Prostate gland (tissue), 2 donors: ENCODE measurements at regions not wholly inside any gene's neighbourhood (a gene's known extent, or its start where the extent isn't known, plus 50 kb on each side); places are given as distances from the start of the nearest gene placed in this dataset.

Experiments used
- DNase-seq: peaks from one replicate; pipeline ENCODE4 v3.0.0-alpha.2; 2019; ENCODE audit warnings: low spot score
- H3K27ac ChIP-seq, 2 donors: fragments of 200-600 bp; sonication (generic); 2 replicates each; pipeline ENCODE4 v1.5.1; 2017 to 2019
- H3K27me3 ChIP-seq: fragments of 200-600 bp; sonication (generic); replicated peaks from 2 replicates; pipeline ENCODE4 v1.5.1; 2019; ENCODE audit not compliant: insufficient read depth
- H3K36me3 ChIP-seq, 2 donors: fragments of 200-600 bp; sonication (generic); 1 replicate in 1 of 2; 2 replicates in 1 of 2; pipeline versions ENCODE4 v1.5.1 to v1.8.1; 2017 to 2019
- H3K4me1 ChIP-seq: fragments of 200-600 bp; sonication (generic); replicated peaks from 2 replicates; pipeline ENCODE4 v1.5.1; 2019
- H3K4me3 ChIP-seq, 2 donors: fragments of 200-600 bp; sonication (generic); 2 replicates each; pipeline ENCODE4 v1.5.1; 2017 to 2019
- H3K9me3 ChIP-seq: fragments of 200-600 bp; sonication (generic); 2 replicates; pipeline ENCODE4 v1.5.1; 2017
- CTCF ChIP-seq, 4 experiments: fragments of 200-600 bp in 2 of 4; fragments of 450-650 bp in 2 of 4; sonication (generic) in 2 of 4; IDR thresholded peaks; 1 replicate in 3 of 4; 2 replicates in 1 of 4; pipeline ENCODE4 v1.5.1; 2016 to 2019; ENCODE audit warnings: antibody characterized with exemption in 4 of 4, mild to moderate bottlenecking in 2 of 4, moderate library complexity in 2 of 4
- POLR2A ChIP-seq: fragments of 450-650 bp; IDR thresholded peaks from one replicate; pipeline ENCODE4 v1.6.1; 2016; ENCODE audit warnings: antibody characterized with exemption, mild to moderate bottlenecking
- POLR2AphosphoS5 ChIP-seq: sonication (generic); formaldehyde crosslinking; IDR thresholded peaks from one replicate; pipeline ENCODE4 v1.6.1; 2017; ENCODE audit warnings: antibody characterized with exemption
- WGBS: methylation state at CpG from one replicate; pipeline ENCODE4 v1.1.5; 2018; 5-methylcytosine and 5-hydroxymethylcytosine counted together
- intact Hi-C: fragments of 100-400 bp; cut with DNase I; formaldehyde crosslinking; loops from one replicate; pipeline ENCODE4 v1.14.2; 2022

- TF ChIP-seq POLR2A (no peak), CTCF (IDR thresholded peaks at IDR 0.05) (no peak), POLR2AphosphoS5 (no peak)
- intact Hi-C loops, result no loop called here
Measured at GRCh38 chr18:1581581-1581980, 676.9 kb downstream of the ADCYAP1 start.

GRCh38 chr18:1585881-1586488 is 681.3 kb downstream of the ADCYAP1 start:
- no peaks in the 10 kb centered on the region for H3K27me3 ChIP-seq
- 6% methylated on average over 7 of the region's 7 CpGs for WGBS
- no peak overlapping the region for H3K27ac ChIP-seq
- peak in 3 of 4 experiments; percentile 25 to 54 (median 32) for TF ChIP-seq CTCF (IDR thresholded peaks at IDR 0.05)
- TF ChIP-seq POLR2AphosphoS5, result no peak
- H3K36me3 ChIP-seq, result no peaks in the 10 kb centered on the region
- no peak overlapping the region for H3K4me3 ChIP-seq
- H3K9me3 ChIP-seq, result no peaks in the 10 kb centered on the region
- no peaks in the 10 kb centered on the region for H3K4me1 ChIP-seq
- intact Hi-C loops, result loop anchor here (5.0 kb wide), 1 partner anchor 956 kb away; no protein-coding TSS in a partner anchor
- no peak for DNase-seq

More at GRCh38 chr18:1581581-1581980, 676.9 kb downstream of the ADCYAP1 start:
- WGBS, result 50% methylated on average over 1 of the region's 1 CpG
- no peaks in the 10 kb centered on the region for H3K27me3 ChIP-seq
- no peaks in the 10 kb centered on the region for H3K36me3 ChIP-seq
- no peak overlapping the region for H3K4me3 ChIP-seq
- no peaks in the 10 kb centered on the region for H3K4me1 ChIP-seq
- DNase-seq, result no peak
- H3K9me3 ChIP-seq, result no peaks in the 10 kb centered on the region
- H3K27ac ChIP-seq, result no peak overlapping the region

GRCh38 chr18:1593091-1593490 is 688.4 kb downstream of the ADCYAP1 start:
- no peak for DNase-seq
- no peaks in the 10 kb centered on the region for H3K4me1 ChIP-seq
- WGBS, result 78% methylated on average over 3 of the region's 3 CpGs
- no peak overlapping the region for H3K4me3 ChIP-seq
- intact Hi-C loops, result no loop called here
- H3K9me3 ChIP-seq, result no peaks in the 10 kb centered on the region
- H3K27ac ChIP-seq, result no peak overlapping the region
- no peaks in the 10 kb centered on the region for H3K27me3 ChIP-seq
- TF ChIP-seq POLR2AphosphoS5, result no peak
- TF ChIP-seq POLR2A, result no peak
- no peak for TF ChIP-seq CTCF (IDR thresholded peaks at IDR 0.05)
- H3K36me3 ChIP-seq, result no peaks in the 10 kb centered on the region

- no peaks in the 10 kb centered on the region for H3K27me3 ChIP-seq
- TF ChIP-seq POLR2A, result no peak
- TF ChIP-seq POLR2AphosphoS5, result no peak
- no peak for TF ChIP-seq CTCF (IDR thresholded peaks at IDR 0.05)
- no peak for DNase-seq
- intact Hi-C loops, result no loop called here
- H3K27ac ChIP-seq, result no peak overlapping the region
- H3K9me3 ChIP-seq, result no peaks in the 10 kb centered on the region
- H3K36me3 ChIP-seq, result no peaks in the 10 kb centered on the region
- no peaks in the 10 kb centered on the region for H3K4me1 ChIP-seq
- no peak overlapping the region for H3K4me3 ChIP-seq
- WGBS, result 17% methylated on average over 1 of the region's 1 CpG
Measured at GRCh38 chr18:1595195-1595594, 690.5 kb downstream of the ADCYAP1 start.

GRCh38 chr18:1599196-1599595 is 694.5 kb downstream of the ADCYAP1 start:
- Histone ChIP-seq H3K4me3 (no peak overlapping the region), H3K9me3 (no peaks in the 10 kb centered on the region), H3K4me1 (no peaks in the 10 kb centered on the region), H3K27me3 (no peaks in the 10 kb centered on the region), H3K36me3 (no peaks in the 10 kb centered on the region), H3K27ac (no peak overlapping the region)
- intact Hi-C loops, result no loop called here
- TF ChIP-seq POLR2AphosphoS5 (no peak), CTCF (IDR thresholded peaks at IDR 0.05) (no peak), POLR2A (no peak)
- DNase-seq, result no peak
- WGBS, result 51% methylated on average over 3 of the region's 3 CpGs
